ENCODE measurements at regions not wholly inside any gene's neighbourhood (a gene's known extent, or its start where the extent isn't known, plus 50 kb on each side); places are given as distances from the start of the nearest gene placed in this dataset.

GRCh38 chr3:21054064-21054463 is 696.9 kb downstream of the ZNF385D start:
- Mint-ChIP-seq H3K4me1 (ENCODE audit: unreplicated experiment) (no peaks in the 10 kb centered on the region), H3K9me3 (peaks cover 8% of the 10 kb centered on the region), H3K27ac (no peak overlapping the region), H3K36me3 (no peaks in the 10 kb centered on the region), H3K27me3 (no peaks in the 10 kb centered on the region), H3K4me3 (no peak overlapping the region)
- no peak for DNase-seq (ENCODE audit: extremely low spot score, unreplicated experiment)
- TF ChIP-seq CTCF (conservative IDR thresholded peaks at IDR 0.05), result no peak

- no peak overlapping the region for H3K27ac Mint-ChIP-seq
- H3K4me1 Mint-ChIP-seq (ENCODE audit: unreplicated experiment), result no peaks in the 10 kb centered on the region
- no peaks in the 10 kb centered on the region for H3K27me3 Mint-ChIP-seq
- H3K9me3 Mint-ChIP-seq, result peaks cover 4% of the 10 kb centered on the region
- TF ChIP-seq CTCF (conservative IDR thresholded peaks at IDR 0.05), result no peak
- no peak for DNase-seq (ENCODE audit: extremely low spot score, unreplicated experiment)
- H3K36me3 Mint-ChIP-seq, result no peaks in the 10 kb centered on the region
- no peak overlapping the region for H3K4me3 Mint-ChIP-seq
These were observed 701.5 kb downstream of the ZNF385D start for GRCh38 chr3:21049334-21050062.

- Mint-ChIP-seq H3K27me3 (peaks cover 4% of the 10 kb centered on the region), H3K4me1 (ENCODE audit: unreplicated experiment) (no peaks in the 10 kb centered on the region), H3K27ac (no peak overlapping the region), H3K9me3 (no peaks in the 10 kb centered on the region), H3K4me3 (no peak overlapping the region), H3K36me3 (no peaks in the 10 kb centered on the region)
- no peak for TF ChIP-seq CTCF (conservative IDR thresholded peaks at IDR 0.05)
- no peak for DNase-seq (ENCODE audit: extremely low spot score, unreplicated experiment)
These were observed 707.9 kb downstream of the ZNF385D start for GRCh38 chr3:21043139-21043538.

- Mint-ChIP-seq H3K36me3 (no peaks in the 10 kb centered on the region), H3K4me1 (ENCODE audit: unreplicated experiment) (no peaks in the 10 kb centered on the region), H3K9me3 (no peaks in the 10 kb centered on the region), H3K4me3 (no peak overlapping the region), H3K27ac (no peak overlapping the region), H3K27me3 (peaks cover 4% of the 10 kb centered on the region)
- no peak for TF ChIP-seq CTCF (conservative IDR thresholded peaks at IDR 0.05)
- no peak for DNase-seq (ENCODE audit: extremely low spot score, unreplicated experiment)
These were observed 708.8 kb downstream of the ZNF385D start for GRCh38 chr3:21042184-21042583.

- no peak for TF ChIP-seq CTCF (conservative IDR thresholded peaks at IDR 0.05)
- Mint-ChIP-seq H3K9me3 (no peaks in the 10 kb centered on the region), H3K27me3 (peaks cover 4% of the 10 kb centered on the region), H3K36me3 (no peaks in the 10 kb centered on the region), H3K27ac (no peak overlapping the region), H3K4me1 (ENCODE audit: unreplicated experiment) (no peaks in the 10 kb centered on the region), H3K4me3 (no peak overlapping the region)
- DNase-seq (ENCODE audit: extremely low spot score, unreplicated experiment), result no peak
These were observed 709.4 kb downstream of the ZNF385D start for GRCh38 chr3:21041621-21042020.
